ENCODE measurements at regions not wholly inside any gene's neighbourhood (a gene's known extent, or its start where the extent isn't known, plus 50 kb on each side); places are given as distances from the start of the nearest gene placed in this dataset.

GRCh38 chr13:43980587-43980986, 100.9 kb downstream of the LACC1 start:
- Histone ChIP-seq H3K27ac (ENCODE audit: low read depth in 1 of 2, low read length in 1 of 2) (no peak overlapping the region), H3K9me3 (ENCODE audit: control insufficient read depth in 4 of 4, insufficient read depth in 3 of 4, low read length in 3 of 4) (no peaks in the 10 kb centered on the region), H3K9ac (ENCODE audit: insufficient read depth in 1 of 2, low read length in 2 of 2) (no peak overlapping the region), H3K4me3 (no peak overlapping the region), H3K36me3 (ENCODE audit: control insufficient read depth in 4 of 4, insufficient read depth in 4 of 4, low read length in 4 of 4) (no peaks in the 10 kb centered on the region), H3K4me1 (ENCODE audit: control insufficient read depth in 5 of 5, insufficient read depth in 5 of 5, low read length in 5 of 5) (no peaks in the 10 kb centered on the region), H3K27me3 (ENCODE audit: control insufficient read depth in 3 of 3, insufficient read depth in 3 of 3, low read length in 2 of 3) (no peaks in the 10 kb centered on the region)
- TF ChIP-seq CTCF (IDR thresholded peaks at IDR 0.05; ENCODE audit: control extremely low read depth, extremely low read depth) = no peak
- WGBS, 2 donors = 72 to 78% methylated on average over 1 of the region's 1 CpG
- peak in 2 of 3 donors; percentile 34 to 50 for DNase-seq
- no peak for ATAC-seq (ENCODE audit: insufficient read depth, low FRiP score)

- Histone ChIP-seq H3K27ac (ENCODE audit: low read depth in 1 of 2, low read length in 1 of 2) (no peak overlapping the region), H3K4me3 (no peak overlapping the region), H3K9me3 (ENCODE audit: control insufficient read depth in 4 of 4, insufficient read depth in 3 of 4, low read length in 3 of 4) (no peaks in the 10 kb centered on the region), H3K4me1 (ENCODE audit: control insufficient read depth in 5 of 5, insufficient read depth in 5 of 5, low read length in 5 of 5) (peaks cover 0 to 5% (median 0%) of the 10 kb centered on the region in 5 donors), H3K27me3 (ENCODE audit: control insufficient read depth in 3 of 3, insufficient read depth in 3 of 3, low read length in 2 of 3) (no peaks in the 10 kb centered on the region), H3K36me3 (ENCODE audit: control insufficient read depth in 4 of 4, insufficient read depth in 4 of 4, low read length in 4 of 4) (no peaks in the 10 kb centered on the region), H3K9ac (ENCODE audit: insufficient read depth in 1 of 2, low read length in 2 of 2) (no peak overlapping the region)
- WGBS, 2 donors = 93% methylated on average over 5 of the region's 5 CpGs
- no peak for DNase-seq
- no peak for ATAC-seq (ENCODE audit: insufficient read depth, low FRiP score)
- TF ChIP-seq CTCF (IDR thresholded peaks at IDR 0.05; ENCODE audit: control extremely low read depth, extremely low read depth) = no peak
Observed at GRCh38 chr13:43981091-43981490, 101.4 kb downstream of the LACC1 start.

- Histone ChIP-seq H3K4me1 (ENCODE audit: control insufficient read depth in 5 of 5, insufficient read depth in 5 of 5, low read length in 5 of 5) (peaks cover 0 to 11% (median 0%) of the 10 kb centered on the region in 5 donors), H3K36me3 (ENCODE audit: control insufficient read depth in 4 of 4, insufficient read depth in 4 of 4, low read length in 4 of 4) (no peaks in the 10 kb centered on the region), H3K9ac (ENCODE audit: insufficient read depth in 1 of 2, low read length in 2 of 2) (no peak overlapping the region), H3K27me3 (ENCODE audit: control insufficient read depth in 3 of 3, insufficient read depth in 3 of 3, low read length in 2 of 3) (no peaks in the 10 kb centered on the region), H3K4me3 (no peak overlapping the region), H3K27ac (ENCODE audit: low read depth in 1 of 2, low read length in 1 of 2) (no peak overlapping the region), H3K9me3 (ENCODE audit: control insufficient read depth in 4 of 4, insufficient read depth in 3 of 4, low read length in 3 of 4) (no peaks in the 10 kb centered on the region)
- DNase-seq (no peak), ATAC-seq (ENCODE audit: insufficient read depth, low FRiP score) (no peak)
- 82 to 90% methylated on average over 3 of the region's 3 CpGs for WGBS, 2 donors
- no peak for TF ChIP-seq CTCF (IDR thresholded peaks at IDR 0.05; ENCODE audit: control extremely low read depth, extremely low read depth)
Observed at GRCh38 chr13:43981512-43982301, 102.0 kb downstream of the LACC1 start.
